Left lung (tissue), 4 donors: ENCODE measurements at regions not wholly inside any gene's neighbourhood (a gene's known extent, or its start where the extent isn't known, plus 50 kb on each side); places are given as distances from the start of the nearest gene placed in this dataset.
A peak's percentile ranks its signal among the peaks of the same experiment; 100 is the strongest.

Experiments
- ATAC-seq: fragments of 200-7000 bp; cut with Tn5 transposase; one replicate; pipeline ENCODE4 v1.9.1; 2020; ENCODE audit warnings: moderate library complexity
- DNase-seq, 4 donors: peaks; one replicate each; pipeline ENCODE4 v3.0.0-alpha.2; 2013 to 2020
- H3K27ac ChIP-seq, 2 donors: fragments of 200-600 bp; sonication (generic) in 1 of 2; one replicate each; pipeline versions ENCODE4 v1.5.0 to v1.8.0; 2020 to 2021
- H3K27me3 ChIP-seq, 2 donors: fragments of 200-600 bp; sonication (generic) in 1 of 2; one replicate each; pipeline versions ENCODE4 v1.5.0 to v1.8.0; 2020 to 2021
- H3K36me3 ChIP-seq, 2 donors: fragments of 200-600 bp; sonication (generic) in 1 of 2; one replicate each; pipeline versions ENCODE4 v1.5.0 to v1.8.0; 2020 to 2021
- H3K4me1 ChIP-seq, 2 donors: fragments of 200-600 bp; one replicate each; pipeline ENCODE4 v1.8.0; 2021
- H3K4me3 ChIP-seq, 2 donors: fragments of 200-600 bp; sonication (generic) in 1 of 2; one replicate each; pipeline versions ENCODE4 v1.5.0 to v1.8.0; 2020 to 2021; ENCODE audit warnings: mild to moderate bottlenecking in 1 of 2
- H3K9me3 ChIP-seq, 2 donors: fragments of 200-600 bp; sonication (generic) in 1 of 2; one replicate each; pipeline versions ENCODE4 v1.5.0 to v1.8.0; 2020 to 2021
- intact Hi-C, 2 donors: fragments of 100-400 bp; cut with DNase I; formaldehyde crosslinking; loops; one replicate each; pipeline versions ENCODE4 v1.11.2 to v1.14.2; 2022
- TF ChIP-seq, protein P1 (sequence below), 2 donors: fragments of 200-600 bp; sonication (generic) in 1 of 2; IDR thresholded peaks; one replicate each; pipeline versions ENCODE4 v1.5.0 to v1.8.0; 2021; ENCODE audit warnings: antibody characterized with exemption in 2 of 2
- donor health status: DM: no; HTN: yes; CAD: no.
- donor health status: DM: no; HTN: no; CAD: no.

DNA sequence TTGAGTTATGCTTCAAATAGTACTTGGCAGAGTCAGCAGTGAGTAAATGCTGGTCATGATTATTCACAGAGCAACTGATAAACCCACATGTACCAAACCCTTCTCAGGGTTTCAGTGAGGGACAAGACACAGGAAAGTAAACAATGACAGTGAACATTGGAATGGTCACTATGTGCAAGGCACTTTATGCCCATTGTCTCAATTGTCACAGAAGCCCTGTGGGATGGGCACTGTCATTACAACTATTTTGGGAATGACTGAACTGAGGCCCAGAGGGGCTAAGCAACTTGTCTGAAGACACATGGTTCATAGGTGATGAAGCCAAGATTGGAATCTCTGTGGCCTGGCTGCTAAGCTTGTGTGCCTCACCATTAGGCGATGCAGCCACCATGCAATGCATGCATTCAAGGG, 238.5 kb downstream of the RBM19 start:
- no peak for ATAC-seq
- Histone ChIP-seq H3K4me3 (no peak overlapping the region), H3K27me3 (peaks cover 0 to 75% of the 10 kb centered on the region in 2 donors), H3K4me1 (no peaks in the 10 kb centered on the region), H3K9me3 (peaks cover 0 to 4% of the 10 kb centered on the region in 2 donors), H3K36me3 (no peaks in the 10 kb centered on the region), H3K27ac (no peak overlapping the region)
- intact Hi-C loops = no loop called here
- TF ChIP-seq, protein P1, sequence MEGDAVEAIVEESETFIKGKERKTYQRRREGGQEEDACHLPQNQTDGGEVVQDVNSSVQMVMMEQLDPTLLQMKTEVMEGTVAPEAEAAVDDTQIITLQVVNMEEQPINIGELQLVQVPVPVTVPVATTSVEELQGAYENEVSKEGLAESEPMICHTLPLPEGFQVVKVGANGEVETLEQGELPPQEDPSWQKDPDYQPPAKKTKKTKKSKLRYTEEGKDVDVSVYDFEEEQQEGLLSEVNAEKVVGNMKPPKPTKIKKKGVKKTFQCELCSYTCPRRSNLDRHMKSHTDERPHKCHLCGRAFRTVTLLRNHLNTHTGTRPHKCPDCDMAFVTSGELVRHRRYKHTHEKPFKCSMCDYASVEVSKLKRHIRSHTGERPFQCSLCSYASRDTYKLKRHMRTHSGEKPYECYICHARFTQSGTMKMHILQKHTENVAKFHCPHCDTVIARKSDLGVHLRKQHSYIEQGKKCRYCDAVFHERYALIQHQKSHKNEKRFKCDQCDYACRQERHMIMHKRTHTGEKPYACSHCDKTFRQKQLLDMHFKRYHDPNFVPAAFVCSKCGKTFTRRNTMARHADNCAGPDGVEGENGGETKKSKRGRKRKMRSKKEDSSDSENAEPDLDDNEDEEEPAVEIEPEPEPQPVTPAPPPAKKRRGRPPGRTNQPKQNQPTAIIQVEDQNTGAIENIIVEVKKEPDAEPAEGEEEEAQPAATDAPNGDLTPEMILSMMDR (IDR thresholded peaks at IDR 0.05) = no peak
- DNase-seq = no peak

GRCh38 chr12:113726254-113726819, 239.8 kb downstream of the RBM19 start:
- no peak for ATAC-seq
- Histone ChIP-seq H3K4me3 (no peak overlapping the region), H3K36me3 (no peaks in the 10 kb centered on the region), H3K27ac (no peak overlapping the region), H3K9me3 (peaks cover 0 to 4% of the 10 kb centered on the region in 2 donors), H3K27me3 (peaks cover 0 to 85% of the 10 kb centered on the region in 2 donors), H3K4me1 (no peaks in the 10 kb centered on the region)
- intact Hi-C loops = no loop called here
- DNase-seq = no peak
- TF ChIP-seq, protein P1 (IDR thresholded peaks at IDR 0.05) = no peak

GRCh38 chr12:113725557-113725876, 240.6 kb downstream of the RBM19 start:
- DNase-seq (no peak), ATAC-seq (no peak)
- intact Hi-C loops = no loop called here
- no peak overlapping the region for H3K27ac ChIP-seq
- H3K27me3 ChIP-seq = peaks cover 0 to 85% of the 10 kb centered on the region in 2 donors
- TF ChIP-seq, protein P1 (IDR thresholded peaks at IDR 0.05) = no peak
- H3K4me1 ChIP-seq = no peaks in the 10 kb centered on the region
- H3K36me3 ChIP-seq = no peaks in the 10 kb centered on the region
- H3K9me3 ChIP-seq = peaks cover 0 to 4% of the 10 kb centered on the region in 2 donors
- H3K4me3 ChIP-seq = no peak overlapping the region

DNA sequence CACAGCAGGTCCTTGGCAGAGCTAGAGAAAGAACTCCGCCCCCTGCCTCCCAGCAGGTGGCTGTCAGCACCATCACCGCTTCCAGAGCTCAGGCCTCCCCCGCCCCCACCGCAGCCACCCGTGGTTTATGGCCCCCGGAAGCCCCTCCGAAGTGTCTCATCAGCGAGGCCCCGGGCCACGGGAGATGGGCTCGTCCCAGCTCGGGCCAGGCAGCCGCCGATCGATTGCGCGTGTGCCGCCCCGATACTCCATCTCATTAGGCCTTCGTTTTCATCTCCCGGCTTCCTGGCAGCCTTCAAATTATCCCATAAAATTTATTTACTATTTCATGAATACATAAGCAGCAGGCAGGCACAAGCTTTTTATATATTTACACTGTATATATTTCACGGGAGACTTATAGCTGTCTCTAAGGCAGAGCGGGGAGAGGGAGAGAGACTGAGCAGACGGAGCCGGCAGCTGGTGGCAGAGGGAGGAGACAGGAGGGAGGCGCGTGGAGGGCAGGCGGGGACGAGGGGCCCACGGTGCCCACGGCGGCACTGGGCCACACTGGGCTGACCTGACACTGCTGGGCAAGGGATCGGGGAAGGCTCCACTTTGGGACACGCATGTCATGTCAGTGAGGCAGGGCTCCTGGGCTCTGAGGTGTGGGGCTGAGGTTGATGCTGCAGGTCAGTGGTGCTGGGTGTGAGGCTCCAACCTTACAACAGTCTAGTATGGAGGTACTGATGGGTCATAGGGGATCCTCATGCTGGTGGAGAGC, 241.2 kb downstream of the RBM19 start:
- Histone ChIP-seq H3K27me3 (peaks cover 0 to 87% of the 10 kb centered on the region in 2 donors), H3K27ac (no peak overlapping the region), H3K4me1 (no peaks in the 10 kb centered on the region), H3K4me3 (no peak overlapping the region), H3K36me3 (no peaks in the 10 kb centered on the region), H3K9me3 (peaks cover 0 to 4% of the 10 kb centered on the region in 2 donors)
- ATAC-seq (no peak), DNase-seq (peak in 1 of 4 donors; percentile 64)
- TF ChIP-seq, protein P1 (IDR thresholded peaks at IDR 0.05) = no peak
- intact Hi-C loops = no loop called here

GRCh38 chr12:113723631-113724030, 242.5 kb downstream of the RBM19 start:
- intact Hi-C loops = no loop called here
- H3K27me3 ChIP-seq = peaks cover 0 to 83% of the 10 kb centered on the region in 2 donors
- H3K27ac ChIP-seq = no peak overlapping the region
- no peaks in the 10 kb centered on the region for H3K4me1 ChIP-seq
- peaks cover 0 to 4% of the 10 kb centered on the region in 2 donors for H3K9me3 ChIP-seq
- H3K36me3 ChIP-seq = no peaks in the 10 kb centered on the region
- no peak overlapping the region for H3K4me3 ChIP-seq
- ATAC-seq (no peak), DNase-seq (no peak)
- TF ChIP-seq, protein P1 (IDR thresholded peaks at IDR 0.05) = no peak
